Ovary (tissue), 7 donors: ENCODE measurements at regions not wholly inside any gene's neighbourhood (a gene's known extent, or its start where the extent isn't known, plus 50 kb on each side); places are given as distances from the start of the nearest gene placed in this dataset.

Source experiments
- DNase-seq, 5 donors: peaks; one replicate each; pipeline ENCODE4 v3.0.0-alpha.2; 2019 to 2020
- H3K27ac ChIP-seq, 2 donors: fragments of 200-600 bp; one replicate each; pipeline versions ENCODE4 v1.5.1 to v1.8.0; 2019 to 2022
- H3K27me3 ChIP-seq: fragments of 200-600 bp; one replicate; pipeline ENCODE4 v1.8.0; 2022
- H3K36me3 ChIP-seq: fragments of 200-600 bp; sonication (generic); one replicate; pipeline ENCODE4 v1.5.1; 2019
- H3K4me1 ChIP-seq: one replicate; pipeline ENCODE4 v1.8.1; 2013; ENCODE audit warnings: mild to moderate bottlenecking, moderate library complexity; ENCODE audit not compliant: insufficient read depth
- H3K4me3 ChIP-seq: fragments of 200-600 bp; sonication (generic); one replicate; pipeline ENCODE4 v1.5.1; 2017
- H3K9me3 ChIP-seq, 2 donors: fragments of 200-600 bp in 1 of 2; sonication (generic) in 1 of 2; one replicate each; pipeline versions ENCODE4 v1.5.1 to v1.8.1; 2013 to 2019; ENCODE audit warnings: mild to moderate bottlenecking in 1 of 2, moderate library complexity in 1 of 2
- EP300 ChIP-seq: sonication (generic); formaldehyde crosslinking; IDR thresholded peaks from one replicate; pipeline ENCODE4 v1.6.1; 2017; ENCODE audit warnings: antibody characterized with exemption
- POLR2A ChIP-seq: fragments of 450-650 bp; IDR thresholded peaks from one replicate; pipeline ENCODE4 v1.6.1; 2017; ENCODE audit warnings: antibody characterized with exemption, mild to moderate bottlenecking, moderate library complexity
- WGBS, 3 donors: extraction: QIAGEN DNeasy Blood & Tissue Kit in 1 of 3; methylation state at CpG; one replicate each; pipeline versions ENCODE4 v1.1.5 to v1.1.7; 2013 to 2017; 5-methylcytosine and 5-hydroxymethylcytosine counted together
- intact Hi-C, 4 donors: fragments of 100-400 bp; cut with DNase I; formaldehyde crosslinking; loops; one replicate each; pipeline versions ENCODE4 v1.11.0 to v1.15.1; 2022 to 2023
- TF ChIP-seq, protein P1 (sequence below), 3 donors: fragments of 450-650 bp in 2 of 3; fragments of 200-600 bp in 1 of 3; IDR thresholded peaks; one replicate each; pipeline versions ENCODE4 v1.5.1 to v1.8.0; 2016 to 2022; ENCODE audit warnings: antibody characterized with exemption in 3 of 3, mild to moderate bottlenecking in 1 of 3
- donor health status: DM: no; HTN: no; CAD: no; lungs with moderate emphysema.
- donor health status: DM: no; HTN: no; CAD: no.
- donor health status: Bipolar disorder and iron deficiency.
- donor health status: DM: no; HTN: no; CAD: no.
- donor health status: DM: yes; HTN: yes; CAD: no.

GRCh38 chrY:19146296-19146695, 372.8 kb upstream of the HSFY2 start:
- H3K4me1 ChIP-seq: no peaks in the 10 kb centered on the region
- no peaks in the 10 kb centered on the region for H3K9me3 ChIP-seq
- no peaks in the 10 kb centered on the region for H3K36me3 ChIP-seq
- WGBS, 3 donors: no CpG with 5 or more reads among the region's 1 CpG
- TF ChIP-seq, protein P1, sequence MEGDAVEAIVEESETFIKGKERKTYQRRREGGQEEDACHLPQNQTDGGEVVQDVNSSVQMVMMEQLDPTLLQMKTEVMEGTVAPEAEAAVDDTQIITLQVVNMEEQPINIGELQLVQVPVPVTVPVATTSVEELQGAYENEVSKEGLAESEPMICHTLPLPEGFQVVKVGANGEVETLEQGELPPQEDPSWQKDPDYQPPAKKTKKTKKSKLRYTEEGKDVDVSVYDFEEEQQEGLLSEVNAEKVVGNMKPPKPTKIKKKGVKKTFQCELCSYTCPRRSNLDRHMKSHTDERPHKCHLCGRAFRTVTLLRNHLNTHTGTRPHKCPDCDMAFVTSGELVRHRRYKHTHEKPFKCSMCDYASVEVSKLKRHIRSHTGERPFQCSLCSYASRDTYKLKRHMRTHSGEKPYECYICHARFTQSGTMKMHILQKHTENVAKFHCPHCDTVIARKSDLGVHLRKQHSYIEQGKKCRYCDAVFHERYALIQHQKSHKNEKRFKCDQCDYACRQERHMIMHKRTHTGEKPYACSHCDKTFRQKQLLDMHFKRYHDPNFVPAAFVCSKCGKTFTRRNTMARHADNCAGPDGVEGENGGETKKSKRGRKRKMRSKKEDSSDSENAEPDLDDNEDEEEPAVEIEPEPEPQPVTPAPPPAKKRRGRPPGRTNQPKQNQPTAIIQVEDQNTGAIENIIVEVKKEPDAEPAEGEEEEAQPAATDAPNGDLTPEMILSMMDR (IDR thresholded peaks at IDR 0.05): no peak
- TF ChIP-seq EP300: no peak
- no peak for TF ChIP-seq POLR2A
- DNase-seq: no peak
- H3K4me3 ChIP-seq: no peak overlapping the region
- H3K27ac ChIP-seq: no peak overlapping the region
- H3K27me3 ChIP-seq: no peaks in the 10 kb centered on the region
- intact Hi-C loops: no loop called here

DNA sequence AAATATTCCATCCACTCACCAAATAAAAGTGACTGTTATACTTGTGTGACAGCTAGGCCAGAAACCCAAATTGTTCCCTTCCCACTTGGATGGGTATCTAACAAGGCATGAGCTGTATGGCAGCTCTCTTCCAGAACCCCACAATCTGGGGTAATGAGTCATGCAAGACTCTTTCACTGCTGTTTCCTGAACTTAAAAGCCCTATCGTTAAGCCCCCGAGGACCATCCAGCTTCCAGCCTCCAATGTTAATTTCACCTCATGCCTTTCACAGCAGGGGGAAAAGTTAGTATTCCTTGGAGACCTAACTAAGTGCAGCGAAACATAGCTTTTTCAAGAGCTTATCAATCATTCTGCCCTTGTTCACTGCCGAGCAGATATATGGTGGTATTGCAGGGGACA, 368.6 kb upstream of the HSFY2 start:
- no peak for DNase-seq
- no peaks in the 10 kb centered on the region for H3K36me3 ChIP-seq
- H3K4me3 ChIP-seq: no peak overlapping the region
- H3K27ac ChIP-seq: no peak overlapping the region
- no peaks in the 10 kb centered on the region for H3K9me3 ChIP-seq
- H3K4me1 ChIP-seq: no peaks in the 10 kb centered on the region
- intact Hi-C loops: no loop called here
- no peaks in the 10 kb centered on the region for H3K27me3 ChIP-seq
- WGBS, 3 donors: no CpG with 5 or more reads among the region's 4 CpGs
- TF ChIP-seq POLR2A: no peak
- TF ChIP-seq EP300: no peak
- TF ChIP-seq, protein P1 (IDR thresholded peaks at IDR 0.05): no peak

- no peaks in the 10 kb centered on the region for H3K9me3 ChIP-seq
- no peak overlapping the region for H3K4me3 ChIP-seq
- no peak for TF ChIP-seq POLR2A
- TF ChIP-seq, protein P1 (IDR thresholded peaks at IDR 0.05): no peak
- H3K36me3 ChIP-seq: no peaks in the 10 kb centered on the region
- intact Hi-C loops: no loop called here
- H3K27ac ChIP-seq: no peak overlapping the region
- H3K27me3 ChIP-seq: no peaks in the 10 kb centered on the region
- WGBS, 3 donors: no CpG with 5 or more reads among the region's 5 CpGs
- no peaks in the 10 kb centered on the region for H3K4me1 ChIP-seq
- no peak for DNase-seq
These were observed 366.9 kb upstream of the HSFY2 start for GRCh38 chrY:19140285-19140920.

DNA sequence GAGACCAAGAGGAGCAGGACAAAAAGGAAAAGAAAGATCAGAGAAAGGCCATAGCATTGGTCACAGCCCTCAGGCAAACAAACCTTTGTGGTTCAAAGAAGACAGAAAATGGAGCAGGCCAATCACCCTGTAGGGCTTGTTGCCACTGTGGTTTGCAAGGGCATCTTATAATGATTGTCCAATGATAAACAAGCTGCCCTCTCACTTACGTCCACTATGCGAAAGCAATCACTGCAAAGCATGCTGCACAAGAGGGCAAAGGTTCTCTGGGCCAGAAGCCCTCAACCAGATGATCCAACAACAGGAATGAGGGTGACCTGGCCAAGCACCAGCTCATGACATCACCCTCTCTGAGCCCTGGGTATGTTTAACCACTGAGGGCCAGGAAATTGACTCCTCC, 360.9 kb upstream of the HSFY2 start:
- no peaks in the 10 kb centered on the region for H3K27me3 ChIP-seq
- H3K9me3 ChIP-seq: no peaks in the 10 kb centered on the region
- H3K4me3 ChIP-seq: no peak overlapping the region
- no peaks in the 10 kb centered on the region for H3K4me1 ChIP-seq
- TF ChIP-seq EP300 (no peak), POLR2A (no peak)
- TF ChIP-seq, protein P1 (IDR thresholded peaks at IDR 0.05): no peak
- DNase-seq: no peak
- WGBS, 3 donors: no CpG with 5 or more reads among the region's 2 CpGs
- H3K36me3 ChIP-seq: no peaks in the 10 kb centered on the region
- intact Hi-C loops: no loop called here
- H3K27ac ChIP-seq: no peak overlapping the region
